Stimulated activated CD8-positive, alpha-beta memory T cell treated with anti-CD3 and anti-CD28 coated beads, Interleukin-2, amount 100 ng/mL, for 1 hour (primary cell): ENCODE measurements at regions not wholly inside any gene's neighbourhood (a gene's known extent, or its start where the extent isn't known, plus 50 kb on each side); places are given as distances from the start of the nearest gene placed in this dataset.
"Not testable (repeated sequence)": the region's sequence is repeated elsewhere in the genome, so short reads cannot be mapped to it uniquely, and the experiment has no call there.

Source experiments
- DNase-seq, 2 donors: peaks; one replicate each; pipeline ENCODE4 v3.0.0-alpha.2; 2020; ENCODE audit warnings: low read depth in 2 of 2

DNA sequence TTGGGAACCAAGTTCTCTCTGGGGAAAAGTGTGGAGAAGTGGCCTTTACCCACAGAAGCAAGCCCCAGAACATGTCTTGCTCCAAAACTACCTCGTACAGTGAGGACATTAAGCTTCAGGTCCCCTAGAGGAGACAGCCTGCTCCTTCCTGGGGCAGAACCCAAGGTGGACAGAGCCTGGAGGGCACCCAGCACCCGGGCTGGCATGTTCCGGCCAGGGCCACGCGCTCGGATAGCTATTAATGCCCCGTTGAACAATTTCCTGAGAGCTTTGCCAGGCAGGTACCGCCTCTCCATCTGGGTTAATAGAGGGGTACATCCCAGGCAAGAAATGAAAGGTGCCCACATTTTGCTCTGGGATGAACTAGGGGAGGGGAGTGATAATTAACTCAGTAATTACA, 169.0 kb upstream of the GRK3 start:
- no peak for DNase-seq

DNA sequence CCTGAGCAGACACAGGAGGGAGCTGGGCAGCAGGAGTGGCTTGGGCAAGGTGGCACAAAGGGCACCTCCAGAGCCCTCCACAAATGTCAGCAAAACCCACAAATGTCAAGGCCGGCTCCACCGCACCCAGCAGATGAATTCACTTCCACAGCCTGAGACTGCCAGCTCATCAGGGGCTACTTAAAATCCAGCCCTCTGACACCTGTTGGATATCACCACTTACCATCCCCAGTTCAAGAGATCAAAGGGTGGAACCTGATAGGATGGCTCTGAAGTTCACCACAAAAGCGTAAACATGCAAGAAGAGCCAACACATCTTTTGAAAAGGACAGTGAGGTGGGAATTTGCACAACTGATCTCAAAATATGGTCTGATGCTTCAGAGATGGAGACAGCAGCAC, 168.6 kb upstream of the GRK3 start:
- no peak for DNase-seq

DNA sequence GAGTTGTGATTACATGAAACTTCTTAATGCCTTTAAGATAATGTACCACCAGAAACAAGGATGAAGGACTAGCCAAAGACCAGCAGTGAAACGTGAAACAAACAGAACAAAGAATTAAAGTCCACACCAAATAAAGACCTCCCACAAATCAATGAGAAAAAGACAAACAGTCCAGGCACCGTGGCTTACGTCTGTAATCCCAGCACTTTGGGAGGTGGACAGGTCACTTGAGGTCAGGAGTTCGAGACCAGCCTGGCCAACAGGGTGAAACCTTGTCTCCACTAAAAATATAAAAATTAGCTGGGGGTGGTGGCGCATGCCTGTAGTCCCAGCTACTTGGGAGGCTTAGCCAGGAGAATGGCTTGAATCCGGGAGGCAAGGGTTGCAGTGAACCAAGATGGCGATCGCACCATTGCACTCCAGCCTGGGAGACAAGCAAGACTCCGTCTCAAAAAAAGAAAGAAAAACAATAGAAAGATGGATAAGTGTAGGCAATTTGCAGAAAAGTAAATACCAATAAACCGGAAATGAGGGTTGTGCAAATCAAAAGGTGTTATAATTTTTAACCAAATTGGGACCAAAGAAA, 167.8 kb upstream of the GRK3 start:
- DNase-seq: no peak

- DNase-seq: no peak
Observed at GRCh38 chr22:25397616-25398015, 166.9 kb upstream of the GRK3 start.

DNA sequence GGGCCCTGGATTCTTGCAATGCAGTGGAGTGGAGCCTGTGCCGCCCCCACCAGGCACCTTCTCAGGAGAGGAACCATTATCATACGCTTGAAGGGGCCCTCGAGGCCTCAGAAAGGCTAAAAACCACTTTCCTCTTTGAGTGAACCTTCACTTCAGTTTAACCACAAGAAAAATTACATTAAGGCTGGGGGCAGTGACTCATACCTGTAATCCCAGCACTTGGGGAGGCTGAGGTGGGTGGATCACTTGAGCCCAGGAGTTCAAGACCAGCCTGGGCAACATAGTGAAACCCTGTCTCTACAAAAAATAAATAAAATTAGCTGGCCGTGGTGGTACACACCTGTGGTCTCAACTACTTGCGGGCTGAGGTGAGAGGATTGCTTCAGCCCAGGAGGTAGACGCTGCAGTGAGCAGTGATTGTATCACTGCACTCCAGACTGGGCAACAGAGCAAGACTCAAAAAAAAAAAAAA, 165.8 kb upstream of the GRK3 start:
- DNase-seq: not testable (repeated sequence)

GRCh38 chr22:25399649-25400151, 164.8 kb upstream of the GRK3 start:
- no peak for DNase-seq

- no peak for DNase-seq
Observed at GRCh38 chr22:25402160-25402500, 162.3 kb upstream of the GRK3 start.

GRCh38 chr22:25402501-25403283, 161.8 kb upstream of the GRK3 start:
- no peak for DNase-seq

- DNase-seq: no peak
Observed at GRCh38 chr22:25403284-25403810, 161.1 kb upstream of the GRK3 start.

GRCh38 chr22:25403811-25404471, 160.5 kb upstream of the GRK3 start:
- no peak for DNase-seq

GRCh38 chr22:25404556-25404927, 159.9 kb upstream of the GRK3 start:
- no peak for DNase-seq

DNA sequence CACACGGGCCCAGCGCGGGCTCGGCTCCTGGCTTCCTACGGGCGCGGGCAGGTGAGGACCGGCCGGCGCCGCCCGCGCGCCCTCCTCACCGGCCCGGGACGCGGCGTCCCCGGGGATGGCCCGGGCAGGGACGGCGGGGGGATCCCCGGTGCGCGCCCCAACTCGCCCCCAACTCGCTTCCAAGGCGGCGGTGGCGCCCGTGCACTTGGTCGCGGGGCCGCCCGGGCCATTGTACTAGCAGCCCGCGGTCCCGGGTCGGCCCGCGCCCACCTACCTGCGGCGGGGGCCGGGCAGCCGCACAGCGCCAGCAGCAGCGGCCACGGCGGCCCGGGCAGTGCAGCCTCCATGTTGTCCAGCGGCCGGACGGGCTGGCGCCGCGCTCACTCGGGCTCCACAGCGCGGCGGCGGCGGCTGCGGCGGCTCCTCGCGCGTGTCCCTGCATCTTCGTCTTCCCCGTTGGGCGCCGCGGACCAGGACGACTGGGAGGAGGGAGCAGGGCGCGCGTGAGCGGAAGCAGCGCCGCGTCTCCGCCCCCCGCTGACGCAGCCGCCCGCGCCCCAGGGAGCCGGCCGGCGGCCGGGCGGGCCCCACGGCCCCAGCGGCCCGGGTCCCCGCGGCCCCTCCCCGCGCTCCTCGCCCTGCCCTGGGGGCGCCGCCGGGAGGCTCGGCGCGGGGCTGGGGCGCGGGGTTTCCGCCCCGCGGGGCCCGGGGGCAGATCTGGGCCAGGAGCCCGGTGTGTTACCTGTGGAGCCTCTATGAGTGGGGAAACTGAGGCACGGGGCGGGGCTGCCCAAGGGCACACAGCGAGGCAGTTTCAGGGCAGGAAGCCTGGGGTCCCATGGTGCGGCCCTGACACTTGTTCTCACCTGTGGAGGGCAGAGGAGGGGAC, 159.3 kb upstream of the GRK3 start:
- DNase-seq: peak; percentile 21 to 50

DNA sequence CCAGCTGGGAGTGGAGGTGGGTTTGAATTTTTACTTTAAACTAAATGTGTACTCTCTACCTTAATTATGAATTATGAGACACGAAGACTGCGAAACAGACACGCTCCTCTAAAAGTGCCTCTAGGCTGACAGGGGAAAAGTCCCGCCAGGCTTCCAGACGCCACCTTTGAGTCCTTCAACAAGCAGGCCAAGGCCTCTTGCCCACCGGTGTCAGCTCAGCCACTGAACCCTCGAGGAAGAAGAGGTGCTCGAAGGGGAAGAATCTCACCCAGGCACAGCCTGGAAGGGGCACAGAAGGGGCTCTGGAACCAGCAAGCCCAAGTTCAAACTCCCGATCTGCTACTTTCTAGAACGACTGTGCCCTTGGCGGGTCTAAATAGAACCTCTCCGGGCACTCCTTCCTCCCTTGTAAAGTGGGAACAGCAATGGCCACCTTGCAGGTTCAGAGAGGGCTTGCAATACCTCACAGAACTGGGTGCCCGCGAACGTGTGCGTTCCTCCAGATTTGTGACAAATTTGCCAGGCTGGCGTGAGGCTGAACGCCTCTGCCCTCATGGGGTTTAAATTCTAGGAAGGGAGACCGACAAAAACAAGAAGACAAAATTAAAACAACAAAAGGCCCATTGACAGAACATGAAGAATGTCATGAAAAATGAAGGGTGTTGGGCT, 158.5 kb upstream of the GRK3 start:
- no peak for DNase-seq

GRCh38 chr22:25406510-25407210, 157.8 kb upstream of the GRK3 start:
- no peak for DNase-seq

GRCh38 chr22:25407226-25407858, 157.1 kb upstream of the GRK3 start:
- no peak for DNase-seq

DNA sequence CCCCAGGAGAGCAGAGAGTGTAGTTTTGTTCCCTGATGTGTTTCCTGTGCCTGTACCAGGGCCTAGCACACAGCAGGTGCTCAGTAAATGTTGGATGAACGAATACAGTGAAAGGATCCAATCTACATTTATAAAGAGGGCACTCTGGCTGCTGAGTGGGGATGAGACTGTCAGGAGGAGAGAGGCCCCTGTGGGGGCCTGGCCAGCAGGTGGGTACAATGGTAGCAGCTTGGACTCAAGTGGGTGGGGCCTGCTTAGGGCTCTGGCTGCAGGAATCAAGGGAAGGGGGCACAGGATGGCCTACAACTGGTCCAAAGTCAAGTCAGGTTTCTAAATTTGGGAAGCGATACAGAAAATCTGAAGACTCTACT, 156.6 kb upstream of the GRK3 start:
- DNase-seq: no peak

DNA sequence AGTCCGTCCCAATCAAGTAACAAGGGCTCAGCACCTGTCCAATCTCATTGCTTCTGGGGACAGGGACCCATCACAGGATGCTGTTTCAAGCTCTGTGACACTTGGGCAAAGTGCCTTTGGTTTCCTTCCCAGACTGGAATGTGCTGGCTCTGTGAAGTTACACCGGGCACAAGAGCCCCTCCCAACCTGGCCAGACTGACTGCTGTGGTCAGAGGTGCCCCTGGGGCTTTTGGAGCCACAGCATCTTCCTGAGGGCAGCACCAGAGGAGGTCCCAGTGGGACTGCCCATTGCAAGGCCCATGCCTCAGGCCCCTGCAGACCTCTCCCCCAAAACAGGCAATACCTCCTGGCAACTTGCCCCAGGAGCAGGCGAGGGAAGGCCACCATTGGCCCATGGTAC, 155.2 kb upstream of the GRK3 start:
- no peak for DNase-seq

GRCh38 chr22:25410849-25411248, 153.6 kb upstream of the GRK3 start:
- DNase-seq: no peak

GRCh38 chr22:25413620-25414019, 150.9 kb upstream of the GRK3 start:
- no peak for DNase-seq

- not testable (repeated sequence) for DNase-seq
Observed at GRCh38 chr22:25415731-25416130, 148.7 kb upstream of the GRK3 start.
